GM23338 (cell line): ENCODE measurements at regions not wholly inside any gene's neighbourhood (a gene's known extent, or its start where the extent isn't known, plus 50 kb on each side); places are given as distances from the start of the nearest gene placed in this dataset.

Experiments
- ATAC-seq: fragments of 200-7000 bp; cut with Tn5 transposase; 3 replicates; pipeline ENCODE4 v1.9.1; 2020
- DNase-seq: peaks from one replicate; pipeline ENCODE4 v3.0.0-alpha.2; 2015; ENCODE audit warnings: low spot score
- H2AFZ ChIP-seq: fragments of 200-600 bp; sonication (generic); 2 replicates; pipeline ENCODE4 v1.8.0; 2016; ENCODE audit warnings: antibody characterized with exemption, mild to moderate bottlenecking, moderate library complexity
- H3F3A ChIP-seq: fragments of 200-600 bp; sonication (generic); replicated peaks from 2 replicates; pipeline ENCODE4 v1.8.0; 2017; ENCODE audit warnings: antibody characterized with exemption, mixed run types, low read depth
- H3K27ac ChIP-seq: fragments of 200-600 bp; sonication (generic); 2 replicates; pipeline ENCODE4 v1.6.1; 2016; ENCODE audit warnings: low read depth
- H3K27me3 ChIP-seq: fragments of 200-600 bp; sonication (generic); 2 replicates; pipeline ENCODE4 v1.8.0; 2016; ENCODE audit warnings: mild to moderate bottlenecking, mixed run types, moderate library complexity; ENCODE audit not compliant: insufficient read depth
- H3K36me3 ChIP-seq: fragments of 200-600 bp; sonication (generic); 2 replicates; pipeline ENCODE4 v1.8.0; 2016; ENCODE audit warnings: mild to moderate bottlenecking; ENCODE audit not compliant: insufficient read depth
- H3K4me1 ChIP-seq: fragments of 200-600 bp; sonication (generic); 2 replicates; pipeline ENCODE4 v1.8.0; 2016; ENCODE audit warnings: mild to moderate bottlenecking, moderate library complexity; ENCODE audit not compliant: insufficient read depth
- H3K4me2 ChIP-seq: fragments of 200-600 bp; sonication (generic); 2 replicates; pipeline ENCODE4 v1.7.1; 2017; ENCODE audit warnings: mixed run types
- H3K4me3 ChIP-seq: fragments of 200-600 bp; sonication (generic); 2 replicates; pipeline ENCODE4 v1.6.1; 2016; ENCODE audit warnings: mixed run types
- H3K79me2 ChIP-seq: fragments of 200-600 bp; sonication (generic); replicated peaks from 2 replicates; pipeline ENCODE4 v1.8.0; 2017; ENCODE audit warnings: mild to moderate bottlenecking; ENCODE audit not compliant: insufficient read depth
- H3K9me2 ChIP-seq: fragments of 200-600 bp; sonication (generic); 2 replicates; pipeline ENCODE4 v1.8.0; 2017; ENCODE audit not compliant: insufficient read depth
- H4K20me1 ChIP-seq: fragments of 200-600 bp; sonication (generic); replicated peaks from 2 replicates; pipeline ENCODE4 v1.8.0; 2017; ENCODE audit warnings: mild to moderate bottlenecking; ENCODE audit not compliant: insufficient read depth
- H3K27ac Mint-ChIP-seq: 2 replicates; pipeline ENCODE4 v1.8.0; 2020; ENCODE audit warnings: inconsistent platforms, mild to moderate bottlenecking, moderate library complexity, mixed read lengths
- H3K27me3 Mint-ChIP-seq: 3 replicates; pipeline ENCODE4 v1.8.0; 2022; ENCODE audit warnings: low read depth, mild to moderate bottlenecking, moderate library complexity, mixed read lengths, inconsistent platforms; ENCODE audit not compliant: insufficient read depth, poor library complexity
- H3K36me3 Mint-ChIP-seq: 3 replicates; pipeline ENCODE4 v1.8.0; 2021; ENCODE audit warnings: low read depth, mild to moderate bottlenecking, inconsistent platforms, moderate library complexity, mixed read lengths
- H3K4me1 Mint-ChIP-seq: 3 replicates; pipeline ENCODE4 v1.8.0; 2020; ENCODE audit warnings: mild to moderate bottlenecking, inconsistent platforms, mixed read lengths
- H3K4me3 Mint-ChIP-seq: 3 replicates; pipeline ENCODE4 v1.8.0; 2021; ENCODE audit warnings: moderate library complexity, mild to moderate bottlenecking, inconsistent platforms, mixed read lengths
- H3K9me3 Mint-ChIP-seq: 3 replicates; pipeline ENCODE4 v1.8.0; 2020; ENCODE audit warnings: moderate library complexity, mild to moderate bottlenecking, inconsistent platforms, mixed read lengths
- CREB1 ChIP-seq: fragments of 250-450 bp; sonication (Bioruptor Pico); IDR thresholded peaks from 2 replicates; pipeline ENCODE4 v1.5.0; 2020; ENCODE audit warnings: low read depth, mild to moderate bottlenecking, moderate library complexity
- CTCF ChIP-seq, 2 experiments: fragments of 200-600 bp in 1 of 2; sonication (generic) in 1 of 2; conservative IDR thresholded peaks; 2 replicates each; pipeline versions ENCODE4 v1.5.1 to v1.6.1; 2016 to 2017; ENCODE audit warnings: antibody characterized with exemption in 2 of 2, low read depth in 2 of 2, mild to moderate bottlenecking in 2 of 2, moderate library complexity in 1 of 2
- ETS1 ChIP-seq: IDR thresholded peaks from 2 replicates; pipeline ENCODE4 v1.6.1; 2016; ENCODE audit warnings: antibody characterized with exemption
- EZH2 ChIP-seq: fragments of 200-600 bp; sonication (generic); IDR thresholded peaks from one replicate; pipeline ENCODE4 v1.8.0; 2017; ENCODE audit warnings: antibody characterized with exemption, mild to moderate bottlenecking, low read depth; ENCODE audit not compliant: unreplicated experiment
- POLR2AphosphoS5 ChIP-seq: IDR thresholded peaks from 2 replicates; pipeline ENCODE4 v1.6.1; 2016; ENCODE audit warnings: antibody characterized with exemption, low read depth
- REST ChIP-seq: IDR thresholded peaks from one replicate; pipeline ENCODE4 v1.6.1; 2018; ENCODE audit warnings: antibody characterized with exemption; ENCODE audit not compliant: unreplicated experiment
- STAT1 ChIP-seq: IDR thresholded peaks from one replicate; pipeline ENCODE4 v1.6.1; 2016; ENCODE audit warnings: antibody characterized with exemption; ENCODE audit not compliant: unreplicated experiment
- ZNF331 ChIP-seq: fragments of 250-450 bp; sonication (Bioruptor Pico); IDR thresholded peaks from 2 replicates; pipeline ENCODE4 v1.5.0; 2020; ENCODE audit warnings: low read depth, mild to moderate bottlenecking, moderate library complexity

GRCh38 chr5:7244208-7244607 lies 151.7 kb upstream of the ADCY2 start:
- Histone ChIP-seq H3K4me1 (no peaks in the 10 kb centered on the region), H4K20me1 (no peaks in the 10 kb centered on the region), H3K4me2 (no peak overlapping the region), H3K36me3 (no peaks in the 10 kb centered on the region), H3F3A (no peaks in the 10 kb centered on the region), H3K27ac (no peak overlapping the region), H3K27me3 (no peaks in the 10 kb centered on the region), H3K79me2 (no peaks in the 10 kb centered on the region), H2AFZ (no peak overlapping the region), H3K9me2 (peaks cover 9% of the 10 kb centered on the region; the same call in 1 of the 2 replicates), H3K4me3 (no peak overlapping the region)
- Mint-ChIP-seq H3K36me3 (no peaks in the 10 kb centered on the region), H3K9me3 (no peaks in the 10 kb centered on the region), H3K4me3 (no peak overlapping the region), H3K27ac (no peak overlapping the region), H3K27me3 (no peaks in the 10 kb centered on the region), H3K4me1 (no peaks in the 10 kb centered on the region)
- ATAC-seq (no peak), DNase-seq (no peak)
- TF ChIP-seq REST: no peak
- no peak for TF ChIP-seq STAT1

- H3K4me1 ChIP-seq: no peaks in the 10 kb centered on the region
- H3K79me2 ChIP-seq: no peaks in the 10 kb centered on the region
- ATAC-seq (no peak), DNase-seq (no peak)
- Mint-ChIP-seq H3K27me3 (no peaks in the 10 kb centered on the region), H3K4me1 (no peaks in the 10 kb centered on the region), H3K4me3 (no peak overlapping the region), H3K36me3 (no peaks in the 10 kb centered on the region), H3K9me3 (no peaks in the 10 kb centered on the region), H3K27ac (no peak overlapping the region)
- H3K27ac ChIP-seq: no peak overlapping the region
- no peaks in the 10 kb centered on the region for H3K27me3 ChIP-seq
- H3F3A ChIP-seq: no peaks in the 10 kb centered on the region
- H2AFZ ChIP-seq: no peak overlapping the region
- H3K4me2 ChIP-seq: no peak overlapping the region
- H3K4me3 ChIP-seq: no peak overlapping the region
- no peaks in the 10 kb centered on the region for H3K36me3 ChIP-seq
- H3K9me2 ChIP-seq: peaks cover 9% of the 10 kb centered on the region; the same call in 1 of the 2 replicates
- H4K20me1 ChIP-seq: no peaks in the 10 kb centered on the region
- TF ChIP-seq CREB1 (CRISPR knock-in tag): no peak
- TF ChIP-seq ETS1: no peak
- no peak for TF ChIP-seq ZNF331 (CRISPR knock-in tag)
- TF ChIP-seq POLR2AphosphoS5: no peak
- TF ChIP-seq CTCF (conservative IDR thresholded peaks at IDR 0.05; ENCODE audit: low read depth in 2 of 2): no peak
- no peak for TF ChIP-seq REST
- no peak for TF ChIP-seq EZH2
Observed at GRCh38 chr5:7245121-7245651, 150.8 kb upstream of the ADCY2 start.
